A673 (cell line): ENCODE measurements at regions not wholly inside any gene's neighbourhood (a gene's known extent, or its start where the extent isn't known, plus 50 kb on each side); places are given as distances from the start of the nearest gene placed in this dataset.
A peak's percentile ranks its signal among the peaks of the same experiment; 100 is the strongest.

Experiments
- BruUV-seq: library from RNA; stranded (reverse); fragments of 400-500 nt; replicated peaks from 2 replicates; lab custom pipeline; 2021; lab: Mats Ljungman, UMichigan
- CTCF ChIA-PET: fragments of 300-600 bp; sonication (Branson Sonifier 250); formaldehyde crosslinking; loops from one replicate; lab custom pipeline; 2022; ENCODE audit warnings: antibody characterized with exemption; lab: Charles Lee
- POLR2A ChIA-PET: fragments of 300-600 bp; sonication (Branson Sonifier 250); formaldehyde crosslinking; loops from one replicate; lab custom pipeline; 2022; ENCODE audit warnings: antibody characterized with exemption; ENCODE audit not compliant: low non-redundant PET; lab: Charles Lee
- DNase-seq: peaks from one replicate; pipeline ENCODE4 v3.0.0-alpha.2; 2015; ENCODE audit warnings: low spot score
- H3K27ac ChIP-seq: fragments of 200-600 bp; sonication (generic); 2 replicates; pipeline ENCODE4 v1.5.1; 2016; ENCODE audit warnings: mixed run types, low read depth, mild to moderate bottlenecking, mixed read lengths, antibody characterized with exemption, low read length; ENCODE audit not compliant: poor library complexity, severe bottlenecking
- H3K27me3 ChIP-seq: fragments of 200-600 bp; sonication (generic); replicated peaks from 2 replicates; pipeline ENCODE4 v1.6.1; 2017; ENCODE audit warnings: mixed run types, low read depth, mild to moderate bottlenecking, mixed read lengths, antibody characterized with exemption, low read length; ENCODE audit not compliant: insufficient read depth, poor library complexity
- H3K36me3 ChIP-seq: fragments of 200-600 bp; sonication (generic); 2 replicates; pipeline ENCODE4 v1.6.1; 2016; ENCODE audit warnings: mixed run types, mild to moderate bottlenecking, mixed read lengths, antibody characterized with exemption, low read length; ENCODE audit not compliant: insufficient read depth, poor library complexity, severe bottlenecking
- H3K4me1 ChIP-seq: fragments of 200-600 bp; sonication (generic); 2 replicates; pipeline ENCODE4 v1.6.1; 2017; ENCODE audit warnings: mixed run types, mild to moderate bottlenecking, mixed read lengths, antibody characterized with exemption, low read length; ENCODE audit not compliant: insufficient read depth, poor library complexity, severe bottlenecking
- H3K4me3 ChIP-seq: fragments of 200-600 bp; sonication (generic); 2 replicates; pipeline ENCODE4 v1.5.1; 2016; ENCODE audit warnings: low read depth, mixed run types, mild to moderate bottlenecking, mixed read lengths, low read length; ENCODE audit not compliant: poor library complexity, severe bottlenecking
- H3K9me3 ChIP-seq: fragments of 200-600 bp; sonication (generic); 2 replicates; pipeline ENCODE4 v1.6.1; 2016; ENCODE audit warnings: mixed run types, low read depth, mild to moderate bottlenecking, mixed read lengths, antibody characterized with exemption, low read length; ENCODE audit not compliant: poor library complexity, severe bottlenecking
- EZH2 ChIP-seq: fragments of 200-600 bp; sonication (generic); IDR thresholded peaks from 2 replicates; pipeline ENCODE4 v1.6.1; 2017; ENCODE audit warnings: borderline replicate concordance, low read depth, mild to moderate bottlenecking, mixed read lengths, antibody characterized with exemption, low read length; ENCODE audit not compliant: poor library complexity, severe bottlenecking
- intact Hi-C: fragments of 100-400 bp; cut with micrococcal nuclease; formaldehyde crosslinking; loops from one replicate; pipeline ENCODE4 v1.10.0; 2022; ENCODE audit not compliant: unreplicated experiment
- TF ChIP-seq, protein P1 (sequence below): fragments of 300-800, 200-600 bp; sonication (generic); conservative IDR thresholded peaks from 2 replicates; pipeline ENCODE4 v1.5.1; 2017; ENCODE audit warnings: low read depth, mild to moderate bottlenecking, antibody characterized with exemption, low read length, moderate library complexity, mixed read lengths

DNA sequence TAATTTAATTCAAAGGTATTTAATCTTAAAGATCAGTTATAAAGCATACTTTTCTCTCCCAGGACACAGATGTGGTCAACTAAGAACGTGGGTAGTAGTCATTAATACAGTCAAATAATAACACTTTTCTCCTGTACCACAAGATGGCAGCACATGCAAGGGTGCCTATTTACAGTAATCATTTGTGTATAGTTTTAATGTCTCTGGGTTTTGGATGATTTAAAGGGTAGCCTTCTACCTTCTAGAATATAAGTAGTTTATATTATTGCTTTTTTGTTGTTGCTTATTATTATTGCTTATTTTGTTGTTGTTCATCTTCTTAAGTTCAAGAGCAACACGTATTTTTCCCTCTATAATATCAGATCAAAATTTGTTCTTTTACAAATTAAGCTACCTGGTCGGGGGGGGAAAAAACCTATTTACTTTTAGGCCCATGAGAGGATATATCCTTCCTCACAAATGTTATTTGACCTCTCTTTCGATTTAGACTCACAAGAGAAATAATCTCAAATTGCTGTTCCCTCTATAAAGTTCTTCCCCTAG, 59.6 kb upstream of the SLC27A6 start:
- no TSS peak for BruUV-seq
- H3K4me3 ChIP-seq, result no peak overlapping the region
- POLR2A ChIA-PET, result no interaction called here
- CTCF ChIA-PET, result interaction anchor here (0.6 kb wide), 1 partner anchor 1389 kb away, joined by 3 read pairs; no protein-coding TSS in a partner anchor
- no peaks in the 10 kb centered on the region for H3K9me3 ChIP-seq
- no peak overlapping the region for H3K27ac ChIP-seq
- intact Hi-C loops, result loop anchor here (2.0 to 10.0 kb wide), 2 partner anchors 691 to 863 kb away; no protein-coding TSS in a partner anchor
- TF ChIP-seq, protein P1, sequence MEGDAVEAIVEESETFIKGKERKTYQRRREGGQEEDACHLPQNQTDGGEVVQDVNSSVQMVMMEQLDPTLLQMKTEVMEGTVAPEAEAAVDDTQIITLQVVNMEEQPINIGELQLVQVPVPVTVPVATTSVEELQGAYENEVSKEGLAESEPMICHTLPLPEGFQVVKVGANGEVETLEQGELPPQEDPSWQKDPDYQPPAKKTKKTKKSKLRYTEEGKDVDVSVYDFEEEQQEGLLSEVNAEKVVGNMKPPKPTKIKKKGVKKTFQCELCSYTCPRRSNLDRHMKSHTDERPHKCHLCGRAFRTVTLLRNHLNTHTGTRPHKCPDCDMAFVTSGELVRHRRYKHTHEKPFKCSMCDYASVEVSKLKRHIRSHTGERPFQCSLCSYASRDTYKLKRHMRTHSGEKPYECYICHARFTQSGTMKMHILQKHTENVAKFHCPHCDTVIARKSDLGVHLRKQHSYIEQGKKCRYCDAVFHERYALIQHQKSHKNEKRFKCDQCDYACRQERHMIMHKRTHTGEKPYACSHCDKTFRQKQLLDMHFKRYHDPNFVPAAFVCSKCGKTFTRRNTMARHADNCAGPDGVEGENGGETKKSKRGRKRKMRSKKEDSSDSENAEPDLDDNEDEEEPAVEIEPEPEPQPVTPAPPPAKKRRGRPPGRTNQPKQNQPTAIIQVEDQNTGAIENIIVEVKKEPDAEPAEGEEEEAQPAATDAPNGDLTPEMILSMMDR, result peak; percentile 82
- TF ChIP-seq EZH2, result no peak
- H3K36me3 ChIP-seq, result no peaks in the 10 kb centered on the region
- peak; percentile 67 for DNase-seq
- H3K4me1 ChIP-seq, result no peaks in the 10 kb centered on the region
- peaks cover 4% of the 10 kb centered on the region for H3K27me3 ChIP-seq

DNA sequence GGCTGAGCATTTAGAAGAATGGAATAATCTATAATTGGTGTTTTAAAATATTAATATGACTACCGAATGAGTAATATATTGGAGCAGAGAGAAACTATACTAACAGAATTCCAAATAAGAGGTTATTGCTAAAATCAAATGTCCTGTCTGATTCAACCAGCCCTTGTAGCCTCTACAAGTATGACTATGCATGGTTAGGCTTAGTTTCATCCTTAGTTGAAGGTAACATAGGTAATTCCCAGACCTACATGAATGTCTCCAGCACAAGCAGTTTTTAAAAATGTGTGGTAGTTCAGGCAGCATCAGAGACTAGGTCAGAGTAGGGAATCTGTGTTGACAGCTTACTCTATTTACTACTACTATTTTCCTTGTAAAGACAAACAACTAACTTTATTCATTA, 51.7 kb upstream of the SLC27A6 start:
- Histone ChIP-seq H3K36me3 (no peaks in the 10 kb centered on the region), H3K9me3 (no peaks in the 10 kb centered on the region), H3K27ac (no peak overlapping the region), H3K4me3 (no peak overlapping the region), H3K27me3 (no peaks in the 10 kb centered on the region), H3K4me1 (no peaks in the 10 kb centered on the region)
- no peak for DNase-seq
- intact Hi-C loops, result no loop called here
- TF ChIP-seq, protein P1, result no peak
- POLR2A ChIA-PET, result no interaction called here
- CTCF ChIA-PET, result no interaction called here
- BruUV-seq, result no TSS peak
